22Rv1 (cell line): ENCODE measurements at regions not wholly inside any gene's neighbourhood (a gene's known extent, or its start where the extent isn't known, plus 50 kb on each side); places are given as distances from the start of the nearest gene placed in this dataset.

Source experiments
- CTCF ChIP-seq: fragments of 450-650 bp; IDR thresholded peaks from 2 replicates; pipeline ENCODE4 v1.5.1; 2017; ENCODE audit warnings: mild to moderate bottlenecking
- ZFX ChIP-seq: fragments of 450-650 bp; IDR thresholded peaks from 2 replicates; pipeline ENCODE4 v1.6.1; 2017; ENCODE audit warnings: antibody characterized with exemption, borderline replicate concordance

GRCh38 chr4:166414431-166414830 is 541.4 kb downstream of the TLL1 start:
- no peak for TF ChIP-seq CTCF
- no peak for TF ChIP-seq ZFX
